SK-N-SH treated with all-trans-retinoic acid at 6 μM for 48 hours (cell line): ENCODE measurements at regions not wholly inside any gene's neighbourhood (a gene's known extent, or its start where the extent isn't known, plus 50 kb on each side); places are given as distances from the start of the nearest gene placed in this dataset.

Source experiments
- ATAC-seq: fragments of 200-7000 bp; cut with Tn5 transposase; 3 replicates; pipeline ENCODE4 v1.9.1; 2020; ENCODE audit warnings: mild to moderate bottlenecking, moderate library complexity
- ARNTL ChIP-seq: fragments of 450-650 bp; formaldehyde crosslinking; IDR thresholded peaks from 2 replicates; pipeline ENCODE4 v1.5.0; 2020; ENCODE audit warnings: low read depth, mild to moderate bottlenecking, moderate library complexity, borderline replicate concordance
- BACH2 ChIP-seq: fragments of 250-450 bp; sonication (Bioruptor Pico); IDR thresholded peaks from 2 replicates; pipeline ENCODE4 v1.9.0; 2021; ENCODE audit warnings: mild to moderate bottlenecking, borderline replicate concordance
- CREB5 ChIP-seq: fragments of 250-450 bp; sonication (Bioruptor Pico); IDR thresholded peaks from 2 replicates; pipeline ENCODE4 v1.5.1; 2020; ENCODE audit warnings: low read depth, mild to moderate bottlenecking, moderate library complexity
- CSDC2 ChIP-seq: fragments of 250-450 bp; sonication (Bioruptor Pico); IDR thresholded peaks from 2 replicates; pipeline ENCODE4 v1.5.0; 2020; ENCODE audit warnings: mild to moderate bottlenecking, moderate library complexity
- CSRNP3 ChIP-seq: fragments of 250-450 bp; sonication (Bioruptor Pico); IDR thresholded peaks from 2 replicates; pipeline ENCODE4 v1.5.1; 2021; ENCODE audit warnings: mild to moderate bottlenecking, moderate library complexity
- ESRRG ChIP-seq: fragments of 250-450 bp; sonication (Bioruptor Pico); IDR thresholded peaks from 2 replicates; pipeline ENCODE4 v1.6.1; 2021; ENCODE audit warnings: mild to moderate bottlenecking
- GLIS3 ChIP-seq: fragments of 250-450 bp; sonication (Bioruptor Pico); IDR thresholded peaks from 2 replicates; pipeline ENCODE4 v1.5.0; 2020; ENCODE audit warnings: mild to moderate bottlenecking, moderate library complexity
- OSR1 ChIP-seq: fragments of 250-450 bp; sonication (Bioruptor Pico); IDR thresholded peaks from 2 replicates; pipeline ENCODE4 v1.8.0; 2022; ENCODE audit warnings: moderate library complexity, mild to moderate bottlenecking, inconsistent platforms
- RARB ChIP-seq: fragments of 250-450 bp; sonication (Bioruptor Pico); IDR thresholded peaks from 2 replicates; pipeline ENCODE4 v1.8.0; 2021; ENCODE audit warnings: mild to moderate bottlenecking, moderate library complexity
- TCF4 ChIP-seq: fragments of 250-450 bp; sonication (Bioruptor Pico); IDR thresholded peaks from 2 replicates; pipeline ENCODE4 v1.8.0; 2021; ENCODE audit warnings: mild to moderate bottlenecking, moderate library complexity, borderline replicate concordance
- TSHZ2 ChIP-seq: fragments of 250-450 bp; sonication (Bioruptor Pico); IDR thresholded peaks from 2 replicates; pipeline ENCODE4 v1.5.0; 2020; ENCODE audit warnings: mild to moderate bottlenecking, moderate library complexity
- ZFP3 ChIP-seq: fragments of 250-450 bp; sonication (Bioruptor Pico); IDR thresholded peaks from 2 replicates; pipeline ENCODE4 v1.5.0; 2020; ENCODE audit warnings: mild to moderate bottlenecking, moderate library complexity
- ZFP30 ChIP-seq: fragments of 450-650 bp; formaldehyde crosslinking; IDR thresholded peaks from 2 replicates; pipeline ENCODE4 v1.5.0; 2022; ENCODE audit warnings: mild to moderate bottlenecking, moderate library complexity
- ZNF70 ChIP-seq: fragments of 450-650 bp; formaldehyde crosslinking; IDR thresholded peaks from 2 replicates; pipeline ENCODE4 v1.5.0; 2020; ENCODE audit warnings: mild to moderate bottlenecking, moderate library complexity
- ZNF8 ChIP-seq: fragments of 450-650 bp; formaldehyde crosslinking; IDR thresholded peaks from 2 replicates; pipeline ENCODE4 v1.5.0; 2020; ENCODE audit warnings: mild to moderate bottlenecking, moderate library complexity
- TF ChIP-seq, protein P1 (sequence below): fragments of 250-450 bp; sonication (Bioruptor Pico); IDR thresholded peaks from 2 replicates; pipeline ENCODE4 v1.8.0; 2020; ENCODE audit warnings: mild to moderate bottlenecking, moderate library complexity, borderline replicate concordance
- TF ChIP-seq, protein P2 (sequence below): fragments of 250-450 bp; sonication (Bioruptor Pico); IDR thresholded peaks from 2 replicates; pipeline ENCODE4 v1.8.0; 2021; ENCODE audit warnings: low read depth, mild to moderate bottlenecking, moderate library complexity, borderline replicate concordance

DNA sequence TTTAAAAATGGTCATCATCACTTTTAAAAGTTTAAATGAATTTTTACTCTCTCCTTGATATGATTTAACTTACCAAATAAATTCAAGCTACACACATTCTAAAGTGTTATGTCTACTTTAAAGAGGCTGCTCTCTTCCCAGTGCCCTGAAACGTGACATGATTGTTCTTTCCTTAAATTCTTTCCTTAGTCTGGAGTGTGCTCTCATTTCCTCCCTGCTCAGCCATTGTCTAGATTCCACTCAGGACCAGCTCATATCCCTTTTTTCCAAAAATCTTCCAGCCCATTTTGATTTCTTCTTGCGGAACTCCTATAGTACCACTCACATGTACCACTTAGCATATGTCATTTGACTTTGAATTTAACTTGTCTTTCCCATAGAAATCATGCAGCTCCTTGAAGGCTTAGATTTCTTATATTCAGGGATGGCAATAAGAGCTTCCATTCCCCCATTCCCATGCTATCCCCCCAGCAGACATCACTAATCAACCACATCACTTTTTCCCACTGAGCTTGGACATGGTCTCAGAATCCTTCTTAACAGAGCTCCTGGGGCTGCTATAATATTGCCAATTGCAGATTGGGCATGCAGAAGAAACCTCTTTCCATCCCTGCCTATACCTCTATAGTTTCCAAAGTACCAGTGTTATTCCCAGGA is 54.7 kb upstream of the ITPKB start (continued):
- TF ChIP-seq TSHZ2 (CRISPR knock-in tag) (no peak), TCF4 (CRISPR knock-in tag) (no peak)
- TF ChIP-seq, all 23 proteins: peak for 0

DNA sequence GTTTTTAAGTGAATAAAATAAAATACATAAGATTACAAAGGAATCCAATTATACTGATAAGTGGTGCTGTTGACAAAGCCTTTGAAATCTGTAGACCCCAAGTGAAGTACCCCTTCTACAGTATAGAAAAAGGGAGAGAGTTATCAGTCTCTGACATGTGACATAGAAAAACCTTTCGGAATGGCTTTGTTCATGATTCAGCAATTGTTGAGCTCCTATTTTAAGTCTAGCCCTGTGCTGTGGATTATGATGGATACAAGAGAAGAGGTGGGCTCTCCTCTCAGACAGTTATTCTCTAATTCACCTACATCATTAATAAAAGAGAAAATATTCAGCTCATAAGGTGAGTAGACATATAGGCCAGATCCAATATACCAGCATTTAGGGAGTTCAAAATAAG is 53.3 kb upstream of the ITPKB start:
- TF ChIP-seq CSRNP3 (CRISPR knock-in tag) (no peak), GLIS3 (CRISPR knock-in tag) (no peak), TCF4 (CRISPR knock-in tag) (no peak), RARB (no peak), ZFP3 (CRISPR knock-in tag) (no peak), ZFP30 (CRISPR knock-in tag) (no peak), ESRRG (CRISPR knock-in tag) (no peak), OSR1 (CRISPR knock-in tag) (no peak)
- TF ChIP-seq, protein P1, sequence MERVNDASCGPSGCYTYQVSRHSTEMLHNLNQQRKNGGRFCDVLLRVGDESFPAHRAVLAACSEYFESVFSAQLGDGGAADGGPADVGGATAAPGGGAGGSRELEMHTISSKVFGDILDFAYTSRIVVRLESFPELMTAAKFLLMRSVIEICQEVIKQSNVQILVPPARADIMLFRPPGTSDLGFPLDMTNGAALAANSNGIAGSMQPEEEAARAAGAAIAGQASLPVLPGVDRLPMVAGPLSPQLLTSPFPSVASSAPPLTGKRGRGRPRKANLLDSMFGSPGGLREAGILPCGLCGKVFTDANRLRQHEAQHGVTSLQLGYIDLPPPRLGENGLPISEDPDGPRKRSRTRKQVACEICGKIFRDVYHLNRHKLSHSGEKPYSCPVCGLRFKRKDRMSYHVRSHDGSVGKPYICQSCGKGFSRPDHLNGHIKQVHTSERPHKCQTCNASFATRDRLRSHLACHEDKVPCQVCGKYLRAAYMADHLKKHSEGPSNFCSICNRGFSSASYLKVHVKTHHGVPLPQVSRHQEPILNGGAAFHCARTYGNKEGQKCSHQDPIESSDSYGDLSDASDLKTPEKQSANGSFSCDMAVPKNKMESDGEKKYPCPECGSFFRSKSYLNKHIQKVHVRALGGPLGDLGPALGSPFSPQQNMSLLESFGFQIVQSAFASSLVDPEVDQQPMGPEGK (CRISPR knock-in tag): no peak
- ATAC-seq: no peak

- TF ChIP-seq OSR1 (CRISPR knock-in tag): no peak
- no peak for TF ChIP-seq ZNF8 (CRISPR knock-in tag)
- no peak for TF ChIP-seq ARNTL (CRISPR knock-in tag)
- TF ChIP-seq CSDC2 (CRISPR knock-in tag): no peak
- TF ChIP-seq ZNF70 (CRISPR knock-in tag): no peak
- TF ChIP-seq ZFP3 (CRISPR knock-in tag): no peak
- TF ChIP-seq ESRRG (CRISPR knock-in tag): no peak
- TF ChIP-seq CREB5: no peak
- TF ChIP-seq TSHZ2 (CRISPR knock-in tag): no peak
- TF ChIP-seq, protein P1 (CRISPR knock-in tag): no peak
- TF ChIP-seq GLIS3 (CRISPR knock-in tag): no peak
- TF ChIP-seq, protein P2, sequence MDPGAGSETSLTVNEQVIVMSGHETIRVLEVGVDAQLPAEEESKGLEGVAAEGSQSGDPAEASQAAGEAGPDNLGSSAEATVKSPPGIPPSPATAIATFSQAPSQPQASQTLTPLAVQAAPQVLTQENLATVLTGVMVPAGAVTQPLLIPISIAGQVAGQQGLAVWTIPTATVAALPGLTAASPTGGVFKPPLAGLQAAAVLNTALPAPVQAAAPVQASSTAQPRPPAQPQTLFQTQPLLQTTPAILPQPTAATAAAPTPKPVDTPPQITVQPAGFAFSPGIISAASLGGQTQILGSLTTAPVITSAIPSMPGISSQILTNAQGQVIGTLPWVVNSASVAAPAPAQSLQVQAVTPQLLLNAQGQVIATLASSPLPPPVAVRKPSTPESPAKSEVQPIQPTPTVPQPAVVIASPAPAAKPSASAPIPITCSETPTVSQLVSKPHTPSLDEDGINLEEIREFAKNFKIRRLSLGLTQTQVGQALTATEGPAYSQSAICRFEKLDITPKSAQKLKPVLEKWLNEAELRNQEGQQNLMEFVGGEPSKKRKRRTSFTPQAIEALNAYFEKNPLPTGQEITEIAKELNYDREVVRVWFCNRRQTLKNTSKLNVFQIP (CRISPR knock-in tag): no peak
- TF ChIP-seq ZFP30 (CRISPR knock-in tag): no peak
- no peak for TF ChIP-seq BACH2 (CRISPR knock-in tag)
- ATAC-seq: no peak
These were observed 51.6 kb upstream of the ITPKB start for GRCh38 chr1:226790545-226791181.
